ENCODE measurements at regions not wholly inside any gene's neighbourhood (a gene's known extent, or its start where the extent isn't known, plus 50 kb on each side); places are given as distances from the start of the nearest gene placed in this dataset.

DNA sequence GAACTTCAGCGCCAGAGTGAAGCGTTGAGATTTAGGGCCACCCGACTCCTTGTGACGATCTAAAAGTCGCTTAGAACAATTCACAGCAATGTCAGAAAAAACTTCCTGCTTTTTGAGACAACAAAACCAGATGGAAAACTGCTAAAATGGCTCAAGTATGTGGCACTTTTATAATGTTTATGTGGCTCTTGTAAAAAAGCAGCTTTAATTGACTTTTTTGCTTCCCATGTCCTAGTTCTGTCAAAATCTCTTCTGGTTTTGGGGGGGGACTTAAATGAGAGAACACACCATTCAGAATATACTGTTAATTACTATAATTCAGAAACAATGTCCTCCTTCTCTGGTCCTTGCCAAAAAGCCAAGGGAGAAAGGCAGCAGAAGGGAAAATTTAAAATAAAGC lies 154.7 kb upstream of the LSM14A start:
- Histone ChIP-seq H3K4me3 (no peak overlapping the region), H3K36me3 (no peaks in the 10 kb centered on the region), H3K9me3 (peaks cover 0 to 13% (median 5%) of the 10 kb centered on the region in 12 donors), H3K4me1 (no peaks in the 10 kb centered on the region), H3K27me3 (peaks cover 0 to 47% (median 10%) of the 10 kb centered on the region in 9 donors), H3K27ac (no peak overlapping the region)
- no peak for ATAC-seq
- TF ChIP-seq, protein P1, sequence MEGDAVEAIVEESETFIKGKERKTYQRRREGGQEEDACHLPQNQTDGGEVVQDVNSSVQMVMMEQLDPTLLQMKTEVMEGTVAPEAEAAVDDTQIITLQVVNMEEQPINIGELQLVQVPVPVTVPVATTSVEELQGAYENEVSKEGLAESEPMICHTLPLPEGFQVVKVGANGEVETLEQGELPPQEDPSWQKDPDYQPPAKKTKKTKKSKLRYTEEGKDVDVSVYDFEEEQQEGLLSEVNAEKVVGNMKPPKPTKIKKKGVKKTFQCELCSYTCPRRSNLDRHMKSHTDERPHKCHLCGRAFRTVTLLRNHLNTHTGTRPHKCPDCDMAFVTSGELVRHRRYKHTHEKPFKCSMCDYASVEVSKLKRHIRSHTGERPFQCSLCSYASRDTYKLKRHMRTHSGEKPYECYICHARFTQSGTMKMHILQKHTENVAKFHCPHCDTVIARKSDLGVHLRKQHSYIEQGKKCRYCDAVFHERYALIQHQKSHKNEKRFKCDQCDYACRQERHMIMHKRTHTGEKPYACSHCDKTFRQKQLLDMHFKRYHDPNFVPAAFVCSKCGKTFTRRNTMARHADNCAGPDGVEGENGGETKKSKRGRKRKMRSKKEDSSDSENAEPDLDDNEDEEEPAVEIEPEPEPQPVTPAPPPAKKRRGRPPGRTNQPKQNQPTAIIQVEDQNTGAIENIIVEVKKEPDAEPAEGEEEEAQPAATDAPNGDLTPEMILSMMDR (IDR thresholded peaks at IDR 0.05) = no peak
- no peak for TF ChIP-seq POLR2A (IDR thresholded peaks at IDR 0.05)
- intact Hi-C loops (cut with DNase I) = no loop called here
- DNase-seq = no peak
- WGBS, 4 donors = 55 to 68% (median 60%) methylated on average over 5 of the region's 5 CpGs

DNA sequence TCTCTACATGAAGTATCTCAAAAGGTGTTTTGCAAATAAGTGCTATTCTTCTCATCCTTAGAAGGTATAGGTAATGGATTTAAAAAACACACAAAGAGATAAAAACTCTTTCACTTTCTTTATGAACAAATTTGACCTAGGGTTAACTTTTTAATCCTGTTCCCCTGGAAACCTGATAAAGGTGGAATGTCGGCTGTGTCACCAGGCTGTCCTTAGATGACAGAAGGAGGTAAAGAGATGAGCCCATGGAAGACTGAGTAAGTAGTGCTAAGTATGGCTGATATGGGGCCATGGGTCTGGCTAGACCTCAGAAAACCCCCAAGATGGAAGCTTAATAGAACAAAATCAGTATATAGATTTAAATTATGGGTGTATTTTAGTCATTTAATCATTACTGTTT lies 153.8 kb upstream of the LSM14A start:
- 17 to 34% (median 23%) methylated on average over 1 of the region's 1 CpG for WGBS, 4 donors
- H3K9me3 ChIP-seq = peaks cover 0 to 23% (median 11%) of the 10 kb centered on the region in 12 donors
- H3K27ac ChIP-seq = no peak overlapping the region
- intact Hi-C loops (cut with DNase I) = no loop called here
- ATAC-seq (no peak), DNase-seq (no peak)
- H3K4me1 ChIP-seq = no peaks in the 10 kb centered on the region
- no peaks in the 10 kb centered on the region for H3K36me3 ChIP-seq
- no peak overlapping the region for H3K4me3 ChIP-seq
- H3K27me3 ChIP-seq = peaks cover 0 to 43% (median 10%) of the 10 kb centered on the region in 9 donors
- TF ChIP-seq POLR2A (IDR thresholded peaks at IDR 0.05) = no peak
- TF ChIP-seq, protein P1 (IDR thresholded peaks at IDR 0.05) = no peak

DNA sequence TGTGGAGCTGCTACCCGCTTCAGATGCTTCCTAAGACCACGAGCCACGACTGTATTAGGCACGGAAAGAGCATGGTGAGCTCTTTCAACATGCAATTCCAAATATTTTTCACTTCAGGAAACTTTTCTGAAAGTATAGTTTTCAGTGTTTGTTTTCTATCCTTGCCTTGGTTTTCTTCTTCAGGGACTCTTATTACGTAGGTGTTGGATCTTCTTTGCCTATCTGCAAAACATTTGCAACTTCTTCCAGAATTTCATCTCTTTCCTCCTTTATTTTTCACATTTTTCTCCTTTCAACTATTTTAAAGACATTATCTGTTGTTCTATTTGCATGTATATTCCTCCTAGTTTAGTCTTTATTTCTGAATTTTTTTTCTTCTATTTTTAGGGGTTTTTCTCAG lies 148.9 kb upstream of the LSM14A start:
- intact Hi-C loops (cut with DNase I) = no loop called here
- TF ChIP-seq, protein P1 (IDR thresholded peaks at IDR 0.05) = no peak
- no peak for TF ChIP-seq POLR2A (IDR thresholded peaks at IDR 0.05)
- no peaks in the 10 kb centered on the region for H3K4me1 ChIP-seq
- peaks cover 0 to 28% (median 0%) of the 10 kb centered on the region in 9 donors for H3K27me3 ChIP-seq
- ATAC-seq (no peak), DNase-seq (no peak)
- no peak overlapping the region for H3K27ac ChIP-seq
- H3K36me3 ChIP-seq = no peaks in the 10 kb centered on the region
- no peak overlapping the region for H3K4me3 ChIP-seq
- WGBS, 4 donors = 71 to 87% (median 85%) methylated on average over 5 of the region's 5 CpGs
- peaks cover 0 to 23% (median 15%) of the 10 kb centered on the region in 12 donors for H3K9me3 ChIP-seq

DNA sequence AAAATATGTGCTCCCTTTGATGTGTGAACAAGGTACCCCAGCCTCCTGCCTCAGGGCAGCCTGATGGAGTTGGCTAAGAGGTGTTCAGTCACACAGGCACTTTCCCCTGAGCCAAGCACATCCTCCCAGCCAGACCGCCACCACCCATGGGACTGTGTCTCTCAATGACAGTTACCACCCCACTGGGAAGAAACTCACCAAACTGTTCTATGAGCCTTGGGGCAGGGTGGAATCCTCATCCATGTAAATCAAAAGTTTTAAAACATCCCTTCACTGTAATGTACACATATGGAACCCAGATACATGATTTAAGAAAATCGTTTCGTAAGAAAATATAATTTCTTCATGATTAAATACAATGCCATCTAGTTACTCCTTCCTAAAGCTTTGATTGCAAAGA lies 138.4 kb upstream of the LSM14A start:
- no peak overlapping the region for H3K27ac ChIP-seq
- H3K4me1 ChIP-seq = no peaks in the 10 kb centered on the region
- H3K9me3 ChIP-seq = no peaks in the 10 kb centered on the region
- no peaks in the 10 kb centered on the region for H3K36me3 ChIP-seq
- H3K27me3 ChIP-seq = peaks cover 0 to 7% (median 0%) of the 10 kb centered on the region in 9 donors
- intact Hi-C loops (cut with DNase I) = no loop called here
- 88 to 96% (median 93%) methylated on average over 3 of the region's 3 CpGs for WGBS, 4 donors
- H3K4me3 ChIP-seq = no peak overlapping the region
- TF ChIP-seq POLR2A (IDR thresholded peaks at IDR 0.05) = no peak
- no peak for ATAC-seq
- no peak for DNase-seq

DNA sequence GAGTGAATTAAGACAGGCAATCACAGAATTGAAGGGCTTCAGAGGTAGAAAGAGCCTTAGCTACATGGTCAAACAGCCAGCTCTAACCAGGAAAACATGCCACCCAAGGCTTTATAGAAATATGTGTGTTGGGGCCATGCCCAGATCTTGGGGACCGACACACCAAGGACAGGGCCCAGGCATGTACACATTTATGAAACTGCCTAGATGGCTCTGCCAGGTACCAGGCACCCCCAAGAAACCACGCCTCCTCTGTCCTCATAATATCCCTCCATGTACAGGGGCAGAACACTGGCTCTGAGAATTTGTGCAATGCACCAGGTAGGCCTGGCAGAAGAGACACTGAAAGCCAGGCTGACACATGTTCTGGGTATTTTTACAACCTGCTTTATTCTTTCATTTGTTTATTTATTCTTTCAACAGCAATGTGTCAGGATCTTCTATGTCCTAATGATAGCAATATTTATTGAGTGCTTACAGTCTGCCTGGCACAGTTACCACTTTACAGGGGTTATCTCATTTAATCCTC lies 137.9 kb upstream of the LSM14A start:
- 68 to 93% (median 82%) methylated on average over 2 of the region's 2 CpGs for WGBS, 4 donors
- Histone ChIP-seq H3K4me1 (no peaks in the 10 kb centered on the region), H3K27ac (no peak overlapping the region), H3K4me3 (no peak overlapping the region), H3K27me3 (peaks cover 0 to 7% (median 0%) of the 10 kb centered on the region in 9 donors), H3K9me3 (no peaks in the 10 kb centered on the region), H3K36me3 (no peaks in the 10 kb centered on the region)
- DNase-seq = no peak
- ATAC-seq = no peak
- intact Hi-C loops (cut with DNase I) = no loop called here
- TF ChIP-seq POLR2A (IDR thresholded peaks at IDR 0.05) = no peak
- TF ChIP-seq, protein P1 (IDR thresholded peaks at IDR 0.05) = no peak
